HepG2 (cell line): ENCODE measurements at regions not wholly inside any gene's neighbourhood (a gene's known extent, or its start where the extent isn't known, plus 50 kb on each side); places are given as distances from the start of the nearest gene placed in this dataset.

ENCODE experiments used
- ATAC-seq: fragments of 200-7000 bp; cut with Tn5 transposase; 3 replicates; pipeline ENCODE4 v1.9.1; 2020; ENCODE audit warnings: mild to moderate bottlenecking, moderate library complexity
- BruUV-seq: library from RNA; stranded (reverse); fragments of 400-500 nt; replicated peaks from 2 replicates; lab custom pipeline; 2021; lab: Mats Ljungman, UMichigan
- CTCF ChIA-PET: fragments of 300-600 bp; formaldehyde crosslinking; extraction: SDS; loops from one replicate; lab custom pipeline; 2021; ENCODE audit warnings: low total read pairs, inconsistent platforms, low intra/inter-chr PET ratio; lab: Yijun Ruan, JAX
- POLR2A ChIA-PET: fragments of 350-600 bp; sonication (Branson Sonifier 250); formaldehyde crosslinking; loops from one replicate; lab custom pipeline; 2020; ENCODE audit warnings: antibody characterized with exemption, inconsistent platforms; lab: Yijun Ruan, JAX
- DNase-seq: peaks from one replicate; pipeline ENCODE4 v3.0.0-alpha.2; 2015; ENCODE audit warnings: low spot score
- FAIRE-seq: peaks from 3 replicates; lab custom pipeline; 2011; peaks lifted over from hg19 to GRCh38; lab: Jason Lieb, UNC
- H2AFZ ChIP-seq: one replicate; pipeline ENCODE4 v1.6.1; 2011; ENCODE audit warnings: low read length, inconsistent platforms
- H3K27ac ChIP-seq: fragments of 300-600 bp; 3 replicates; pipeline ENCODE4 v1.8.0; 2011; ENCODE audit warnings: mixed run types, mild to moderate bottlenecking, mixed read lengths, low read length, inconsistent platforms; ENCODE audit not compliant: insufficient read depth; ENCODE audit errors: extremely low read length
- H3K27me3 ChIP-seq, 2 experiments: fragments of 200-600 bp in 1 of 2; 2 replicates in 1 of 2; 3 replicates in 1 of 2; pipeline versions ENCODE4 v1.6.0 to v1.8.0; 2011; ENCODE audit warnings: low read length in 2 of 2, mild to moderate bottlenecking in 2 of 2, moderate library complexity in 2 of 2, inconsistent platforms in 1 of 2; ENCODE audit not compliant: insufficient read depth in 2 of 2, control insufficient read depth in 1 of 2
- H3K36me3 ChIP-seq, 2 experiments: fragments of 200-600 bp in 1 of 2; replicated peaks in 1 of 2; 2 replicates in 1 of 2; 3 replicates in 1 of 2; pipeline versions ENCODE4 v1.5.1 to v1.8.0; 2011; ENCODE audit warnings: low read length in 2 of 2, inconsistent platforms in 1 of 2; ENCODE audit not compliant: insufficient read depth in 2 of 2, control insufficient read depth in 1 of 2
- H3K4me1 ChIP-seq: 2 replicates; pipeline ENCODE4 v1.5.1; 2012; ENCODE audit warnings: low read length, inconsistent platforms; ENCODE audit not compliant: insufficient read depth
- H3K4me2 ChIP-seq: 2 replicates; pipeline ENCODE4 v1.6.0; 2011; ENCODE audit warnings: low read depth, low read length, inconsistent platforms
- H3K4me3 ChIP-seq, 3 experiments: fragments of 200-600 bp in 1 of 3; sonication (generic), shearing (Covaris generic) in 1 of 3; replicated peaks in 1 of 3; 2 replicates each; pipeline ENCODE4 v1.5.1; 2011 to 2016; ENCODE audit warnings: low read length in 3 of 3, inconsistent platforms in 2 of 3, low read depth in 2 of 3, mild to moderate bottlenecking in 2 of 3, control low read depth in 1 of 3, mixed read lengths in 1 of 3; ENCODE audit not compliant: insufficient read depth in 1 of 3
- H3K79me2 ChIP-seq: one replicate; pipeline ENCODE4 v1.6.1; 2011; ENCODE audit warnings: low read length, inconsistent platforms; ENCODE audit not compliant: insufficient read depth
- H3K9ac ChIP-seq: 2 replicates; pipeline ENCODE4 v1.6.0; 2011; ENCODE audit warnings: mild to moderate bottlenecking, low read depth, low read length, inconsistent platforms; ENCODE audit not compliant: insufficient read depth
- H3K9me3 ChIP-seq: 2 replicates; pipeline ENCODE4 v1.5.1; 2012; ENCODE audit warnings: mild to moderate bottlenecking, low read length
- H4K20me1 ChIP-seq: 2 replicates; pipeline ENCODE4 v1.6.0; 2011; ENCODE audit warnings: inconsistent platforms, mild to moderate bottlenecking, low read length, moderate library complexity; ENCODE audit not compliant: insufficient read depth
- CSRNP2 ChIP-seq: sonication (generic); formaldehyde crosslinking; conservative IDR thresholded peaks from 2 replicates; pipeline ENCODE4 v1.8.0; 2022; ENCODE audit warnings: low read depth, missing genetic modification reagents
- GABPB1 ChIP-seq: IDR thresholded peaks from 2 replicates; pipeline ENCODE4 v1.6.1; 2016; ENCODE audit warnings: mild to moderate bottlenecking, missing genetic modification reagents, moderate library complexity, missing compliant biosample characterization
- MYPOP ChIP-seq: sonication (generic); formaldehyde crosslinking; IDR thresholded peaks from 2 replicates; pipeline ENCODE4 v1.8.1; 2023; ENCODE audit warnings: mild to moderate bottlenecking, moderate library complexity, missing genetic modification reagents
- NR2F2 ChIP-seq: IDR thresholded peaks from 2 replicates; pipeline ENCODE4 v1.6.1; 2012; ENCODE audit warnings: low read depth, inconsistent platforms, borderline replicate concordance
- SYNCRIP ChIP-seq: fragments of 200-400 bp; formaldehyde crosslinking; IDR thresholded peaks from 2 replicates; pipeline ENCODE4 v1.6.1; 2018; ENCODE audit warnings: mild to moderate bottlenecking, low read depth, low read length; ENCODE audit not compliant: insufficient read depth
- TAF1 ChIP-seq: sonication (generic); formaldehyde crosslinking; IDR thresholded peaks from 2 replicates; pipeline ENCODE4 v1.4.0; 2020; ENCODE audit warnings: missing genetic modification reagents
- ZGPAT ChIP-seq: IDR thresholded peaks from 2 replicates; pipeline ENCODE4 v1.6.1; 2016; ENCODE audit warnings: mild to moderate bottlenecking
- ZKSCAN1 ChIP-seq: fragments of 150-350 bp; IDR thresholded peaks from 2 replicates; pipeline ENCODE4 v1.6.1; 2014; ENCODE audit warnings: low read length
- ZNF10 ChIP-seq: sonication (generic); formaldehyde crosslinking; IDR thresholded peaks from 2 replicates; pipeline ENCODE4 v1.4.0; 2020; ENCODE audit warnings: mild to moderate bottlenecking, low read depth, missing genetic modification reagents, borderline replicate concordance
- ZNF138 ChIP-seq: sonication (generic); formaldehyde crosslinking; IDR thresholded peaks from 2 replicates; pipeline ENCODE4 v1.5.0; 2020; ENCODE audit warnings: mild to moderate bottlenecking, low read depth, missing genetic modification reagents
- ZNF180 ChIP-seq: sonication (generic); formaldehyde crosslinking; IDR thresholded peaks from 2 replicates; pipeline ENCODE4 v1.4.0; 2020; ENCODE audit warnings: low read depth, missing genetic modification reagents, borderline replicate concordance
- ZNF263 ChIP-seq: sonication (generic); formaldehyde crosslinking; IDR thresholded peaks from 2 replicates; pipeline ENCODE4 v1.4.0; 2020; ENCODE audit warnings: missing genetic modification reagents
- ZNF3 ChIP-seq: IDR thresholded peaks from 2 replicates; pipeline ENCODE4 v1.7.0; 2017; ENCODE audit warnings: inconsistent platforms
- ZNF557 ChIP-seq: sonication (generic); formaldehyde crosslinking; IDR thresholded peaks from 2 replicates; pipeline ENCODE4 v1.4.0; 2020; ENCODE audit warnings: missing genetic modification reagents
- ZNF564 ChIP-seq: sonication (generic); formaldehyde crosslinking; IDR thresholded peaks from 2 replicates; pipeline ENCODE4 v1.8.1; 2023; ENCODE audit warnings: mild to moderate bottlenecking, missing genetic modification reagents
- ZNF878 ChIP-seq: sonication (generic); formaldehyde crosslinking; IDR thresholded peaks from 2 replicates; pipeline ENCODE4 v1.8.1; 2023; ENCODE audit warnings: mild to moderate bottlenecking, missing genetic modification reagents, moderate library complexity
- ZUFSP ChIP-seq: sonication (generic); formaldehyde crosslinking; IDR thresholded peaks from 2 replicates; pipeline ENCODE4 v1.9.0; 2021; ENCODE audit warnings: missing genetic modification reagents, mild to moderate bottlenecking, borderline replicate concordance
- WGBS: methylation state at CpG from one replicate; pipeline ENCODE4 v1.1.6; 2017; ENCODE audit warnings: low lambda C conversion rate; 5-methylcytosine and 5-hydroxymethylcytosine counted together
- in situ Hi-C: cut with HindIII; loops from 2 replicates; pipeline ENCODE4 v1.10.0; 2017; ENCODE audit warnings: low pct_unique_long_range_greater_than_20kb; ENCODE audit not compliant: extremely low pct_ligation_motif_present
- intact Hi-C: fragments of 100-400 bp; cut with micrococcal nuclease; formaldehyde crosslinking; loops from one replicate; pipeline ENCODE4 v1.10.0; 2022; ENCODE audit not compliant: unreplicated experiment
- TF ChIP-seq, protein P1 (sequence below): sonication (generic); formaldehyde crosslinking; IDR thresholded peaks from 2 replicates; pipeline ENCODE4 v1.5.1; 2020; ENCODE audit warnings: mild to moderate bottlenecking, missing genetic modification reagents, moderate library complexity

DNA sequence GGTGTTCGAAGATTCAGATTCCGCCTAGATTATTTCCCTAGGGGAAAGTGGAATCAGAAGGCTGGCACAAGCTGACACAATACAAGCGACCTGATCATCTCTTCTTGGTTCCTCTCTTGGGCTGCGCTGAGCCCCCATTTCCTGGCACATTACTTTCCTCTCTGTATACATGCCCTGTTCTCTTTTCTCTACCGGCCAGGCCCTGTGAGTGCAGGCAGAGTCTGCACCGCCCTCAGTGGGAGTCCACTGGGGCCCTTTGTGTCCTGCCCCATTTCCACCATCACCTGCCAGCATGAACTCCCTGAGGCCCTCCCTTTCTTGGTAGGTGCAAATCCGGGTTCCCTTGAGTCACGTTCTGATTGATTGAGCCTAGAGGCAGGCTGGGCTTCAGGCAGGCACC lies 287.9 kb downstream of the MSX2 start:
- no peaks in the 10 kb centered on the region for H3K79me2 ChIP-seq
- no peaks in the 10 kb centered on the region for H3K9me3 ChIP-seq
- intact Hi-C loops (no loop called here), in situ Hi-C loops (no loop called here)
- ChIA-PET POLR2A (no interaction called here), CTCF (no interaction called here)
- H4K20me1 ChIP-seq = no peaks in the 10 kb centered on the region
- BruUV-seq = no TSS peak
- no peaks in the 10 kb centered on the region for H3K36me3 ChIP-seq
- no peak overlapping the region for H3K4me3 ChIP-seq
- DNase-seq (no peak), FAIRE-seq (no peak), ATAC-seq (no peak)
- H3K4me2 ChIP-seq = no peak overlapping the region
- no peak overlapping the region for H2AFZ ChIP-seq
- H3K9ac ChIP-seq = no peak overlapping the region
- H3K27me3 ChIP-seq = no peaks in the 10 kb centered on the region; a peak in 1 of 5 replicates
- WGBS = 43% methylated on average over 8 of the region's 8 CpGs
- no peak overlapping the region for H3K27ac ChIP-seq
- H3K4me1 ChIP-seq = no peaks in the 10 kb centered on the region
- no peak for TF ChIP-seq ZNF878
- TF ChIP-seq ZUFSP (CRISPR knock-in tag) = no peak
- TF ChIP-seq ZKSCAN1 = no peak
- TF ChIP-seq ZNF557 = no peak
- TF ChIP-seq NR2F2 = no peak
- TF ChIP-seq ZNF263 (CRISPR knock-in tag) = no peak
- no peak for TF ChIP-seq ZNF564 (CRISPR knock-in tag)
- TF ChIP-seq CSRNP2 (CRISPR knock-in tag) = no peak
- no peak for TF ChIP-seq TAF1 (CRISPR knock-in tag)
- TF ChIP-seq SYNCRIP = no peak
- no peak for TF ChIP-seq GABPB1 (CRISPR knock-in tag)
- no peak for TF ChIP-seq ZNF180
- TF ChIP-seq ZNF138 (CRISPR knock-in tag) = no peak
- TF ChIP-seq, protein P1, sequence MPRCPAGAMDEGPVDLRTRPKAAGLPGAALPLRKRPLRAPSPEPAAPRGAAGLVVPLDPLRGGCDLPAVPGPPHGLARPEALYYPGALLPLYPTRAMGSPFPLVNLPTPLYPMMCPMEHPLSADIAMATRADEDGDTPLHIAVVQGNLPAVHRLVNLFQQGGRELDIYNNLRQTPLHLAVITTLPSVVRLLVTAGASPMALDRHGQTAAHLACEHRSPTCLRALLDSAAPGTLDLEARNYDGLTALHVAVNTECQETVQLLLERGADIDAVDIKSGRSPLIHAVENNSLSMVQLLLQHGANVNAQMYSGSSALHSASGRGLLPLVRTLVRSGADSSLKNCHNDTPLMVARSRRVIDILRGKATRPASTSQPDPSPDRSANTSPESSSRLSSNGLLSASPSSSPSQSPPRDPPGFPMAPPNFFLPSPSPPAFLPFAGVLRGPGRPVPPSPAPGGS (CRISPR knock-in tag) = no peak
- no peak for TF ChIP-seq MYPOP (CRISPR knock-in tag)
- no peak for TF ChIP-seq ZNF10 (CRISPR knock-in tag)
- TF ChIP-seq ZNF3 (CRISPR knock-in tag) = no peak
- no peak for TF ChIP-seq ZGPAT (CRISPR knock-in tag)
